GM13976 (cell line): ENCODE measurements at regions not wholly inside any gene's neighbourhood (a gene's known extent, or its start where the extent isn't known, plus 50 kb on each side); places are given as distances from the start of the nearest gene placed in this dataset.
A peak's percentile ranks its signal among the peaks of the same experiment; 100 is the strongest.

Experiments
- DNase-seq: peaks from one replicate; pipeline ENCODE4 v3.0.0; 2012; ENCODE audit warnings: low spot score
- in situ Hi-C: fragments of 300-500 bp; cut with MboI; formaldehyde crosslinking; loops from one replicate; pipeline ENCODE4 v1.12.0; 2022; ENCODE audit warnings: low sequenced_read_pairs, mixed read lengths, inconsistent platforms; ENCODE audit not compliant: unreplicated experiment
- TF ChIP-seq, protein P1 (sequence below): IDR thresholded peaks from 2 replicates; pipeline ENCODE4 v1.5.1; 2012; ENCODE audit warnings: borderline replicate concordance, mild to moderate bottlenecking; ENCODE audit not compliant: insufficient read depth; ENCODE audit errors: extremely low read depth, missing control alignments, control extremely low read depth

DNA sequence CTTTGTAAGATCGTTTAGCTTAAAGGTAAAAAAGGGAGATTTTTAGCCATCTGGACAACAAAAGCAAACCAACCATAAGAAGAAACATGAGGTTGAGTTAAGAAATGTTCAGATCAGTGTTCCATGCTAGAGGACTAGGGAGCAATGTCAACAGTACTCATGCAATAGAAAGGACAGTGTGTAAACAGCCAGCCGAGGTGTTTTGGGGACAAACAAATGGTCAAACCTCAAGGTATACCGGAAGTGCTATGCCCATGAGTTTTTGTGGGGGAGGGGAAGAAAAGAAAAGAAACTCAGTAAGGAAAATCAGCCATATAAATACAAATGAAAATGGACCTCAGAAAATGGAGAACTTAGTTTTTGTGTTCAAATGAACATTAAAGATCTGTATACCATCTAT lies 289.5 kb upstream of the GRM7 start:
- no peak for DNase-seq
- in situ Hi-C loops = no loop called here
- TF ChIP-seq, protein P1, sequence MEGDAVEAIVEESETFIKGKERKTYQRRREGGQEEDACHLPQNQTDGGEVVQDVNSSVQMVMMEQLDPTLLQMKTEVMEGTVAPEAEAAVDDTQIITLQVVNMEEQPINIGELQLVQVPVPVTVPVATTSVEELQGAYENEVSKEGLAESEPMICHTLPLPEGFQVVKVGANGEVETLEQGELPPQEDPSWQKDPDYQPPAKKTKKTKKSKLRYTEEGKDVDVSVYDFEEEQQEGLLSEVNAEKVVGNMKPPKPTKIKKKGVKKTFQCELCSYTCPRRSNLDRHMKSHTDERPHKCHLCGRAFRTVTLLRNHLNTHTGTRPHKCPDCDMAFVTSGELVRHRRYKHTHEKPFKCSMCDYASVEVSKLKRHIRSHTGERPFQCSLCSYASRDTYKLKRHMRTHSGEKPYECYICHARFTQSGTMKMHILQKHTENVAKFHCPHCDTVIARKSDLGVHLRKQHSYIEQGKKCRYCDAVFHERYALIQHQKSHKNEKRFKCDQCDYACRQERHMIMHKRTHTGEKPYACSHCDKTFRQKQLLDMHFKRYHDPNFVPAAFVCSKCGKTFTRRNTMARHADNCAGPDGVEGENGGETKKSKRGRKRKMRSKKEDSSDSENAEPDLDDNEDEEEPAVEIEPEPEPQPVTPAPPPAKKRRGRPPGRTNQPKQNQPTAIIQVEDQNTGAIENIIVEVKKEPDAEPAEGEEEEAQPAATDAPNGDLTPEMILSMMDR = no peak

DNA sequence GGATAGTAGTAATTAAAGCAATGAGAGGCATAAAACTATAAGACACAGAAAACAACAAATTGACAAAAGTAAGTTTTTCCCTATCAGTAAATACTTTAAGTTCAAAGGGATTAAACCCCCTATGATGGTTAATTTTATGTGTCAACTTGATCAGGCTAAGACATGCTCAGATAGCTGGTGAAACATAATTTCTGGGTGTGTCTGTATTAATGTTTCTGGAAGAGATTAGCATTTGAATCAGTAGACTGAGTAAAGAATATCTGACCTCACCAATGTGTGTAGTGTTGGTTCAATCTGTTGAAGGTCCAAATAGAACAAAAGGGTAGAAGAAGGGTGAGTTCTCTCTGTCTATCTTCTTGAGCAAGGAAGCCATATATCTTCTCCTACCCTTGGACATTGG lies 283.3 kb upstream of the GRM7 start:
- in situ Hi-C loops = no loop called here
- TF ChIP-seq, protein P1 = no peak
- DNase-seq = no peak

DNA sequence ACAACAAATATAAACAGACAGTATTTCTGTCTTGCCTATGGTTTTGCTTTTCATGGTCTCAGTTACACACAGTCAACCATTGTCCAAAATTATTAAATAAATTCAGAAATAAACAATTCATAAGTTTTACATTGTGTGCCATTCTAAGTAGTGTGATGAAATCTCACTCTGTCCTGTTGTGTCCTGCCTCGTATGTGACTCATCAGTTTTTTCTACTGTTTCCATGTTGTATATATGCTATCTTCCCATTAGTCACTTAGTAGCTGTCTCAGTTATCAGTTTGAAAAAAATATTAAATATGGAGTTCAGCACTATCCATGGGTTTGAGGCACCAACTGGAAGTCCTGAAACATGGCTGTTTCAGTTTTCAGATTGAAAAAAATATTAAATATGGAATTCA lies 282.4 kb upstream of the GRM7 start:
- in situ Hi-C loops = no loop called here
- TF ChIP-seq, protein P1 = no peak
- DNase-seq = no peak

DNA sequence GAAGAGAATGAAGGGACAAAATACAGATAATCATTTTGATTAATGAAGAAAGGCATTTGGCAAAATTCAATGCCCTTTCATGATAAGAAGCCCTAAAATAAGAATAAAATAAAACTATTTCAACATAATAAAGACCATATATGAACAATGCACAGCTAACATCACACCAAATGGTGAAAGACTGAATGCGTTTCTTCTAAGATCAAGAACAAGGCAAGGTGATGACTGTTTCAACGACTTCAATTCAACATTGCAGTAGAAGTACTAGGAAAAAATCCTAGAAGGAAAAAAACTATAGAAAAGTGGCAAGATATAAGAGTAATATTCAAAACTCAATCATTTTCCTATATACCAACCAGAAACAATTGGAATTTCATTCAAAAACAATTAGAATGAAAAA lies 280.1 kb upstream of the GRM7 start:
- DNase-seq = no peak
- TF ChIP-seq, protein P1 = no peak
- in situ Hi-C loops = no loop called here

DNA sequence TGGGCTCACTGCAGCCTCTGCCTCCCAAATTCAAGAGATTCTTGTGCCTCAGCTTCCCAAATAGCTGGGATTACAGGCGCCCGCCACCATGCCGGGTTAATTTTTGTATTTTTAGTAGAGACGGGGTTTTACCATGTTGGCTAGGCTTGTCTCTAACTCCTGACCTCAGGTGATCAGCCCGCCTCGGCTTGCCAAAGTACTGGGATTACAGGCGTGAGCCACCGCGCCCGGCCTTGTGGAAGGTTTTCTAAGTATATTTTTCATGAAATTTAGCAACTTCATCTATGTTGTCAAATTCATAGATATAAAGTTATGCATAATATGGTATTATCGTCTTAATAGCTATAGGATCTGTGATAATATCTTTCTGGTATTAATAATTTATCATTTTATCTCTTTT lies 275.6 kb upstream of the GRM7 start:
- in situ Hi-C loops = no loop called here
- no peak for DNase-seq
- TF ChIP-seq, protein P1 = no peak

DNA sequence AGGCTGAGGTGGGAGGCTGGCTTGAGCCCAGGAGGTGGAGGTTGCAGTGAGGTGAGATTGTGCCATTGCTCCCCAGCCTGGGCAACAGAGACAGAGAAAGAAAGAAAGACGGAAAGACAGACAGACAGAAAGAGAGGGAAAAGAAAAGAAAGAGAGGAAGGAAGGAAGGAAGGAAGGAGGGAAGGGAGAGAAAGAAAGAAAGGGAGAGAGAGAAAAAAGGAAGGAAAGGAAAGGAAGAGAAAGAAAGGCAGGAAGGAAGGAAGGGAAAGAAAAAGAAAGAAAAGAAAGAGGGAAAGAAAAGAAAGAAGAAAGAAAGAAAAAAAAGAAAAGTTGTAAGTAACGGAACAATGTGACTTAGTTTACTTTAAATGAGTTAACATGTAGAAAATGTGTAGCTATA lies 260.7 kb upstream of the GRM7 start:
- TF ChIP-seq, protein P1 = no peak
- DNase-seq = no peak
- in situ Hi-C loops = no loop called here

DNA sequence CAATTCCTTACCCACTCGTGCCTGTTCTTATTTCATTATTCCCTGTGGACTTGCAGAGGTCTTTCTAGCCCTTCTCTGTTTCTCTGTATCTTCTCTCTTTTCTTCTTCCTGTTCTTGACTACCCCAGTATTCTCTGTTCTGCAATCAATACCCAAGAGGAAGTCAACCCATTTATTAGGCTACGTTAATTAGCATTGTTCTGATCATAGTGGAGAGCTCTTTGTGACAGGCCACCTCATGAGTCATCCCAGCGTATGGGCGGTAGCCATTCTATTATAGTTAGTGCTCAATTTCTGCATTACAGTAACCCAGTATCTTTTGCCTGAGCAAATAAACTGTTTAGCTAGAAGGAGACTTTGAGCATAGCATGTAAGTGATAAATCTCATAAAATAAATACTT lies 259.5 kb upstream of the GRM7 start:
- peak; percentile 5 for DNase-seq
- TF ChIP-seq, protein P1 = no peak
- in situ Hi-C loops = no loop called here
